ENCODE measurements at regions not wholly inside any gene's neighbourhood (a gene's known extent, or its start where the extent isn't known, plus 50 kb on each side); places are given as distances from the start of the nearest gene placed in this dataset.

DNA sequence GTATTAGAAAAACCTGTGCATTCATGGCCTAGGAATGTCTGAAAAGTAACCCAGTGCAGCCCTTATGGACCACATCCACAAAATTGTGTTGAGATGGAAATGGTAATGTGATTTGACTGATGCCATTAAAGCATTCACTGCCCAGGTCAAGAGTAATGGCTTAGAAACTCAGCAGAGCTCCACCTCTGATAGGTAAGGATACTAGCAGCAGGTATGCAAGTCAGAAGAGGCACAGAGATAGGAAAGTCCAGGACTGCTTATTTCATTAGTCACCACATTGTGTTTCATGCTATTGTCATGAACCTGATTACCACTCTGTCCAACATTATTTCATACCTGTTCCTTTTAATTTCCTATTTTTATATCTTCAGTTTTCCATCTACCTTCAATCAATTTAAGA is 2042.2 kb downstream of the ARAP2 start:
- no peak for TF ChIP-seq ZNF565 (CRISPR knock-in tag; conservative IDR thresholded peaks at IDR 0.05; ENCODE audit: low read depth)
- no peak for TF ChIP-seq SNAI2 (CRISPR knock-in tag; IDR thresholded peaks at IDR 0.05)

Measured in SK-N-SH treated with all-trans-retinoic acid at 6 μM for 48 hours (cell line).